ENCODE measurements at regions not wholly inside any gene's neighbourhood (a gene's known extent, or its start where the extent isn't known, plus 50 kb on each side); places are given as distances from the start of the nearest gene placed in this dataset.
"Not testable (repeated sequence)": the region's sequence is repeated elsewhere in the genome, so short reads cannot be mapped to it uniquely, and the experiment has no call there.

- POLR2A ChIA-PET (ENCODE audit: low non-redundant PET), result no interaction called here
- no peak for TF ChIP-seq CTCF (conservative IDR thresholded peaks at IDR 0.05; ENCODE audit: low read depth)
- CTCF ChIA-PET, result no interaction called here
- no peak for DNase-seq (ENCODE audit: low spot score)
- no peak overlapping the region for H3K27ac ChIP-seq
Measured at GRCh38 chr18:71047882-71048281, 759.0 kb downstream of the SOCS6 start.

- H3K27ac ChIP-seq, result no peak overlapping the region
- no peak for DNase-seq (ENCODE audit: low spot score)
- no peak for TF ChIP-seq CTCF (conservative IDR thresholded peaks at IDR 0.05; ENCODE audit: low read depth)
- ChIA-PET POLR2A (ENCODE audit: low non-redundant PET) (no interaction called here), CTCF (no interaction called here)
Measured at GRCh38 chr18:71045331-71046065, 756.7 kb downstream of the SOCS6 start.

DNA sequence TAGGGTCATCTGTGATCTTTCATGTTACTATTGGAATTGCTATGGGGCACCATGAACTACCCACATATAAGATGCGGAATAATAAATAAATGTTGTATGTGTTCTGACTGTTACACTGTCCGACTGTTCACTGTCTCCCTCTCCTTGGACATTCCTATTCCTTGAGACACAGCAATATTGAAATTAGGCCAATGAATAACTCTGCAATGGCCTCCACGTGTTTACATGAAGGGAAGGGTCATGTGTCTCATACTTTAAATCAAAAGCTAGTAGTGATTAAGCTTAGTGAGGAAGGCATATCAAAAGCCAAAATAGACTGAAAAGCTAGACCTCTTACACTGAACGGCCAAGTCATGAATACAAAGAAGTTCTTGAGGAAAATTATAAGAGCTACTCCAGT is 751.3 kb downstream of the SOCS6 start:
- no peak for DNase-seq (ENCODE audit: low spot score)
- no peak for TF ChIP-seq CTCF (conservative IDR thresholded peaks at IDR 0.05; ENCODE audit: low read depth)
- POLR2A ChIA-PET (ENCODE audit: low non-redundant PET), result no interaction called here
- CTCF ChIA-PET, result no interaction called here
- no peak overlapping the region for H3K27ac ChIP-seq

DNA sequence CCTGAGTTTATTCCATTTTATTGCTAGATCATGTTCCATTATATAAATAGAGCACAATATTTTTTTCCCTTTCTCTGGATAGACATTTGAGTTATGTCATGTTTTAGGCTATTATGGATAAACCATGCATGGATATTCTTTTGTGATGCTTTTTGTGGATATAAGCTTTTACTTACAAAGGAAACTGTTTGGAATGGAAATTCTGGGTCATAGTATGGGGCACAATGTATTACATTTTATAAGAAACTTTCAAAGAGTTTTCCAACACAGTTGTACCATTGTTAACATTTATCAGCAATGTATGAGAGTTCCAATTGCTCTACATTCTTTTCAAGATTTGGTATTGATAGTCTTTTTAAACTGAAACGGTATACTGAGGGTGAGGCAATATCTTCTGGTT is 749.4 kb downstream of the SOCS6 start:
- POLR2A ChIA-PET (ENCODE audit: low non-redundant PET), result no interaction called here
- CTCF ChIA-PET, result no interaction called here
- TF ChIP-seq CTCF (conservative IDR thresholded peaks at IDR 0.05; ENCODE audit: low read depth), result no peak
- no peak for DNase-seq (ENCODE audit: low spot score)
- no peak overlapping the region for H3K27ac ChIP-seq

GRCh38 chr18:71036783-71037182 is 747.9 kb downstream of the SOCS6 start:
- TF ChIP-seq CTCF (conservative IDR thresholded peaks at IDR 0.05; ENCODE audit: low read depth), result no peak
- ChIA-PET CTCF (no interaction called here), POLR2A (ENCODE audit: low non-redundant PET) (no interaction called here)
- no peak overlapping the region for H3K27ac ChIP-seq
- no peak for DNase-seq (ENCODE audit: low spot score)

DNA sequence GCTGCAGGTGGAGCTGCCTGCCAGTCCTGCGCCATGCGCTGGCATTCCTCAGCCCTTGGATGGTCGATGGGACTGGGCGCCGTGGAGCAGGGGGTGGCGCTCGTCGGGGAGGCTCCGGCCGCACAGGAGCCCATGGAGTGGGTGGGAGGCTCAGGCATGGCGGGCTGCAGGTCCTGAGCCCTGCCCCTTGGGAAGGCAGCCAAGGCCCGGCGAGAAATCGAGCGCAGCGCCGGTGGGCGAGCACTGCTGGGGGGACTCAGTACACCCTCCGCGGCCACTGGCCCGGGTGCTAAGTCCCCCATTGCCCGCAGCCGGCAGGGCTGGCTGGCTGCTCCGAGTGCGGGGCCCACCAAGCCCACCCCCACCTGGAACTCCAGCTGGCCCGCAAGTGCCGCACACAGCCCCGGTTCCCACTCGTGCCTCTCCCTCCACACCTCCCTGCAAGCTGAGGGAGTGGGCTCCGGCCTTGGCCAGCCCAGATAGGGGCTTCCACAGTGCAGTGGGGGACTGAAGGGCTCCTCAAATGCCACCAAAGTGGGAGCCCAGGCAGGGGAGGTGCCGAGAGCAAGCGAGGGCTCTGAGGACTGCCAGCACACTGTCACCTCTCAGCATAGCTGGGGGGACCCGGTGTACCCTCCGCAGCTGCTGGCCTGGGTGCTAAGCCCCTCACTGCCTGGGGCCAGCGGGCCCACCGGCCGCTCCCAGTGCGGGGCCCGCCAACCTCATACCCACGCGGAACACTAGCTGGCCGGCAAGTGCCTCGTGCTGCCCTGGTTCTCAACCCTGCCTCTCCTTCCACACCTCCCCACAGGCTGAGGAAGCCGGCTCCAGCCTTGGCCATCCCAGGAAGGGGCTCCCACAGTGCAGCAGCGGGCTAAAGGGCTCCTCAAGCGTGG is 742.7 kb downstream of the SOCS6 start:
- DNase-seq (ENCODE audit: low spot score); CTCF ChIA-PET; POLR2A ChIA-PET (ENCODE audit: low non-redundant PET); H3K27ac ChIP-seq: not testable (repeated sequence)

- H3K27ac ChIP-seq; POLR2A ChIA-PET (ENCODE audit: low non-redundant PET); DNase-seq (ENCODE audit: low spot score); CTCF ChIA-PET: not testable (repeated sequence)
Measured at GRCh38 chr18:71030085-71030484, 741.2 kb downstream of the SOCS6 start.
